Mammary epithelial cell (primary cell): ENCODE measurements at regions not wholly inside any gene's neighbourhood (a gene's known extent, or its start where the extent isn't known, plus 50 kb on each side); places are given as distances from the start of the nearest gene placed in this dataset.

ENCODE experiments used
- EZH2 ChIP-seq: IDR thresholded peaks from 2 replicates; pipeline ENCODE4 v1.6.1; 2012; ENCODE audit warnings: low read length, inconsistent platforms, borderline replicate concordance
- TF ChIP-seq, protein P1 (sequence below), 2 donors: IDR thresholded peaks in 1 of 2; conservative IDR thresholded peaks in 1 of 2; 2 replicates each; pipeline ENCODE4 v1.5.1; 2011 to 2012; ENCODE audit warnings: inconsistent platforms in 2 of 2, low read length in 2 of 2, mild to moderate bottlenecking in 2 of 2, control low read depth in 1 of 2, low read depth in 1 of 2; ENCODE audit not compliant: insufficient read depth in 1 of 2; ENCODE audit errors: extremely low read depth in 1 of 2

GRCh38 chr12:113655919-113656318 is 184.2 kb upstream of the LHX5 start:
- TF ChIP-seq, protein P1, sequence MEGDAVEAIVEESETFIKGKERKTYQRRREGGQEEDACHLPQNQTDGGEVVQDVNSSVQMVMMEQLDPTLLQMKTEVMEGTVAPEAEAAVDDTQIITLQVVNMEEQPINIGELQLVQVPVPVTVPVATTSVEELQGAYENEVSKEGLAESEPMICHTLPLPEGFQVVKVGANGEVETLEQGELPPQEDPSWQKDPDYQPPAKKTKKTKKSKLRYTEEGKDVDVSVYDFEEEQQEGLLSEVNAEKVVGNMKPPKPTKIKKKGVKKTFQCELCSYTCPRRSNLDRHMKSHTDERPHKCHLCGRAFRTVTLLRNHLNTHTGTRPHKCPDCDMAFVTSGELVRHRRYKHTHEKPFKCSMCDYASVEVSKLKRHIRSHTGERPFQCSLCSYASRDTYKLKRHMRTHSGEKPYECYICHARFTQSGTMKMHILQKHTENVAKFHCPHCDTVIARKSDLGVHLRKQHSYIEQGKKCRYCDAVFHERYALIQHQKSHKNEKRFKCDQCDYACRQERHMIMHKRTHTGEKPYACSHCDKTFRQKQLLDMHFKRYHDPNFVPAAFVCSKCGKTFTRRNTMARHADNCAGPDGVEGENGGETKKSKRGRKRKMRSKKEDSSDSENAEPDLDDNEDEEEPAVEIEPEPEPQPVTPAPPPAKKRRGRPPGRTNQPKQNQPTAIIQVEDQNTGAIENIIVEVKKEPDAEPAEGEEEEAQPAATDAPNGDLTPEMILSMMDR (conservative IDR thresholded peaks at IDR 0.05 in 1 of 2, IDR thresholded peaks at IDR 0.05 in 1 of 2; ENCODE audit: extremely low read depth in 1 of 2, insufficient read depth in 1 of 2, low read depth in 1 of 2, low read length in 2 of 2): no peak
- no peak for TF ChIP-seq EZH2
